ENCODE measurements at regions not wholly inside any gene's neighbourhood (a gene's known extent, or its start where the extent isn't known, plus 50 kb on each side); places are given as distances from the start of the nearest gene placed in this dataset.

- TF ChIP-seq CTCF (IDR thresholded peaks at IDR 0.05) (no peak), POLR2A (IDR thresholded peaks at IDR 0.05) (no peak)
These were observed 53.9 kb upstream of the TNFAIP8 start for GRCh38 chr5:119301906-119302305.

Data from body of pancreas (tissue), 4 donors.